HCT116 (cell line): ENCODE measurements at regions not wholly inside any gene's neighbourhood (a gene's known extent, or its start where the extent isn't known, plus 50 kb on each side); places are given as distances from the start of the nearest gene placed in this dataset.

Experiments
- CTCF ChIP-seq, 3 experiments: fragments of 200-600 bp in 1 of 3; sonication (generic) in 1 of 3; IDR thresholded peaks in 2 of 3; conservative IDR thresholded peaks in 1 of 3; 2 replicates each; pipeline ENCODE4 v1.5.1; 2012 to 2017; ENCODE audit warnings: low read depth in 2 of 3, low read length in 2 of 3, antibody characterized with exemption in 1 of 3, borderline replicate concordance in 1 of 3, control low read depth in 1 of 3, mild to moderate bottlenecking in 1 of 3, mixed read lengths in 1 of 3, mixed run types in 1 of 3, moderate library complexity in 1 of 3; ENCODE audit not compliant: insufficient read depth in 1 of 3
- EZH2 ChIP-seq: fragments of 200-600 bp; sonication (generic); IDR thresholded peaks from 2 replicates; pipeline ENCODE4 v1.6.1; 2017; ENCODE audit warnings: antibody characterized with exemption, mixed run types
- REST ChIP-seq: IDR thresholded peaks from 2 replicates; pipeline ENCODE4 v1.6.1; 2012; ENCODE audit warnings: low read depth
- SP1 ChIP-seq: IDR thresholded peaks from 2 replicates; pipeline ENCODE4 v1.6.1; 2012; ENCODE audit warnings: low read depth
- YY1 ChIP-seq: IDR thresholded peaks from 2 replicates; pipeline ENCODE4 v1.6.1; 2011; ENCODE audit warnings: low read length, low read depth, moderate library complexity, mild to moderate bottlenecking; ENCODE audit not compliant: insufficient replicate concordance; ENCODE audit errors: extremely low read depth
- ZFX ChIP-seq: fragments of 450-650 bp; IDR thresholded peaks from 2 replicates; pipeline ENCODE4 v1.6.1; 2017

- TF ChIP-seq CTCF (IDR thresholded peaks at IDR 0.05 in 2 of 3, conservative IDR thresholded peaks at IDR 0.05 in 1 of 3; ENCODE audit: borderline replicate concordance in 1 of 3, insufficient read depth in 1 of 3, low read depth in 2 of 3, low read length in 2 of 3) = no peak
- no peak for TF ChIP-seq EZH2
- TF ChIP-seq ZFX = no peak
- TF ChIP-seq REST = no peak
- no peak for TF ChIP-seq SP1
- TF ChIP-seq YY1 = no peak
Observed at GRCh38 chr14:89017417-89017816, 193.0 kb downstream of the TTC8 start.
